Peyer's patch (tissue), 4 donors: ENCODE measurements at regions not wholly inside any gene's neighbourhood (a gene's known extent, or its start where the extent isn't known, plus 50 kb on each side); places are given as distances from the start of the nearest gene placed in this dataset.

ENCODE experiments used
- DNase-seq, 3 donors: peaks; one replicate each; pipeline ENCODE4 v3.0.0-alpha.2; 2017 to 2019
- H3K27ac ChIP-seq, 4 donors: fragments of 200-600 bp; sonication (generic); one replicate each; pipeline ENCODE4 v1.5.1; 2016 to 2019
- H3K27me3 ChIP-seq, 2 donors: fragments of 200-600 bp; sonication (generic); one replicate each; pipeline ENCODE4 v1.5.1; 2019
- H3K36me3 ChIP-seq, 3 donors: fragments of 200-600 bp; sonication (generic); one replicate each; pipeline ENCODE4 v1.5.1; 2016 to 2019
- H3K4me1 ChIP-seq, 4 donors: fragments of 200-600 bp; sonication (generic); one replicate each; pipeline ENCODE4 v1.5.1; 2016 to 2019
- H3K4me3 ChIP-seq, 4 donors: fragments of 200-600 bp; sonication (generic); 1 replicate in 3 of 4; 2 replicates in 1 of 4; pipeline ENCODE4 v1.5.1; 2016 to 2019; ENCODE audit warnings: mild to moderate bottlenecking in 1 of 4
- H3K9me3 ChIP-seq, 4 donors: fragments of 200-600 bp; sonication (generic); one replicate each; pipeline ENCODE4 v1.5.1; 2016 to 2019; ENCODE audit warnings: mild to moderate bottlenecking in 1 of 4
- CTCF ChIP-seq, 6 experiments: fragments of 450-650 bp in 4 of 6; fragments of 200-600 bp in 2 of 6; sonication (generic) in 1 of 6; IDR thresholded peaks; one replicate each; pipeline ENCODE4 v1.5.1; 2017 to 2019; ENCODE audit warnings: antibody characterized with exemption in 6 of 6, mild to moderate bottlenecking in 3 of 6, moderate library complexity in 1 of 6
- POLR2A ChIP-seq, 2 donors: fragments of 450-650 bp; IDR thresholded peaks; one replicate each; pipeline ENCODE4 v1.5.1; 2017; ENCODE audit warnings: antibody characterized with exemption in 2 of 2, mild to moderate bottlenecking in 2 of 2, moderate library complexity in 2 of 2

GRCh38 chr9:90261698-90262097 lies 380.9 kb downstream of the DIRAS2 start:
- peaks cover 0 to 14% (median 2%) of the 10 kb centered on the region in 4 donors for H3K9me3 ChIP-seq
- no peak overlapping the region for H3K4me3 ChIP-seq
- H3K27ac ChIP-seq: no peak overlapping the region
- H3K36me3 ChIP-seq: no peaks in the 10 kb centered on the region
- DNase-seq: no peak
- TF ChIP-seq CTCF (IDR thresholded peaks at IDR 0.05): no peak
- no peak for TF ChIP-seq POLR2A (IDR thresholded peaks at IDR 0.05)
- no peaks in the 10 kb centered on the region for H3K4me1 ChIP-seq
- no peaks in the 10 kb centered on the region for H3K27me3 ChIP-seq

GRCh38 chr9:90268613-90269012 lies 374.0 kb downstream of the DIRAS2 start:
- Histone ChIP-seq H3K27me3 (no peaks in the 10 kb centered on the region), H3K4me3 (no peak overlapping the region), H3K9me3 (no peaks in the 10 kb centered on the region), H3K27ac (no peak overlapping the region), H3K36me3 (no peaks in the 10 kb centered on the region), H3K4me1 (no peaks in the 10 kb centered on the region)
- TF ChIP-seq POLR2A (IDR thresholded peaks at IDR 0.05) (no peak), CTCF (IDR thresholded peaks at IDR 0.05) (no peak)
- no peak for DNase-seq

- TF ChIP-seq CTCF (IDR thresholded peaks at IDR 0.05) (no peak), POLR2A (IDR thresholded peaks at IDR 0.05) (no peak)
- Histone ChIP-seq H3K4me1 (no peaks in the 10 kb centered on the region), H3K36me3 (no peaks in the 10 kb centered on the region), H3K27me3 (no peaks in the 10 kb centered on the region), H3K4me3 (no peak overlapping the region), H3K27ac (no peak overlapping the region), H3K9me3 (no peaks in the 10 kb centered on the region)
- no peak for DNase-seq
Measured at GRCh38 chr9:90271707-90272106, 370.9 kb downstream of the DIRAS2 start.

GRCh38 chr9:90274725-90275124 lies 367.9 kb downstream of the DIRAS2 start:
- no peak for TF ChIP-seq CTCF (IDR thresholded peaks at IDR 0.05)
- TF ChIP-seq POLR2A (IDR thresholded peaks at IDR 0.05): no peak

GRCh38 chr9:90285946-90286345 lies 356.7 kb downstream of the DIRAS2 start:
- TF ChIP-seq CTCF (IDR thresholded peaks at IDR 0.05) (no peak), POLR2A (IDR thresholded peaks at IDR 0.05) (no peak)
- H3K4me3 ChIP-seq: no peak overlapping the region
- no peaks in the 10 kb centered on the region for H3K27me3 ChIP-seq
- no peak for DNase-seq
- no peaks in the 10 kb centered on the region for H3K9me3 ChIP-seq
- H3K4me1 ChIP-seq: no peaks in the 10 kb centered on the region
- H3K27ac ChIP-seq: no peak overlapping the region
- H3K36me3 ChIP-seq: no peaks in the 10 kb centered on the region

More at GRCh38 chr9:90274725-90275124, 367.9 kb downstream of the DIRAS2 start:
- H3K9me3 ChIP-seq: no peaks in the 10 kb centered on the region
- no peak overlapping the region for H3K27ac ChIP-seq
- H3K27me3 ChIP-seq: no peaks in the 10 kb centered on the region
- no peaks in the 10 kb centered on the region for H3K36me3 ChIP-seq
- H3K4me3 ChIP-seq: no peak overlapping the region
- no peaks in the 10 kb centered on the region for H3K4me1 ChIP-seq
- DNase-seq: no peak
